Aorta (tissue), 5 donors: ENCODE measurements at regions not wholly inside any gene's neighbourhood (a gene's known extent, or its start where the extent isn't known, plus 50 kb on each side); places are given as distances from the start of the nearest gene placed in this dataset.

ENCODE experiments used
- ATAC-seq: fragments of 200-7000 bp; cut with Tn5 transposase; one replicate; pipeline ENCODE4 v1.9.1; 2022; ENCODE audit warnings: moderate library complexity; ENCODE audit not compliant: low FRiP score
- DNase-seq, 2 donors: peaks; one replicate each; pipeline ENCODE4 v3.0.0-alpha.2; 2020
- H3K27ac ChIP-seq, 2 donors: one replicate each; pipeline ENCODE4 v1.5.1; 2013; ENCODE audit warnings: low read length in 2 of 2, mild to moderate bottlenecking in 2 of 2, moderate library complexity in 2 of 2, control low read depth in 1 of 2, inconsistent platforms in 1 of 2, low read depth in 1 of 2
- H3K27me3 ChIP-seq, 2 donors: one replicate each; pipeline ENCODE4 v1.6.1; 2013; ENCODE audit warnings: control low read depth in 1 of 2, low read length in 1 of 2, mild to moderate bottlenecking in 1 of 2, moderate library complexity in 1 of 2; ENCODE audit not compliant: insufficient read depth in 2 of 2, control insufficient read depth in 1 of 2
- H3K36me3 ChIP-seq, 2 donors: one replicate each; pipeline ENCODE4 v1.6.1; 2013; ENCODE audit warnings: control low read depth in 1 of 2, low read length in 1 of 2, mild to moderate bottlenecking in 1 of 2; ENCODE audit not compliant: insufficient read depth in 2 of 2, control insufficient read depth in 1 of 2
- H3K4me1 ChIP-seq, 2 donors: one replicate each; pipeline ENCODE4 v1.6.1; 2013; ENCODE audit warnings: low read length in 2 of 2, control low read depth in 1 of 2, mild to moderate bottlenecking in 1 of 2, moderate library complexity in 1 of 2; ENCODE audit not compliant: insufficient read depth in 2 of 2, control insufficient read depth in 1 of 2
- H3K4me3 ChIP-seq, 2 donors: one replicate each; pipeline ENCODE4 v1.5.1; 2013; ENCODE audit warnings: low read length in 2 of 2, control low read depth in 1 of 2, mild to moderate bottlenecking in 1 of 2
- H3K9me3 ChIP-seq: one replicate; pipeline ENCODE4 v1.6.1; 2013; ENCODE audit warnings: mild to moderate bottlenecking, low read length; ENCODE audit not compliant: control insufficient read depth
- WGBS, 2 donors: extraction: QIAGEN DNeasy Blood & Tissue Kit; methylation state at CpG; one replicate each; pipeline ENCODE4 v1.1.7; 2013; 5-methylcytosine and 5-hydroxymethylcytosine counted together
- intact Hi-C, 2 donors: fragments of 100-400 bp; cut with DNase I; formaldehyde crosslinking; loops; one replicate each; pipeline versions ENCODE4 v1.14.2 to v1.15.0; 2022
- donor health status: healthy with polysubstance abuse.
- donor health status: Bipolar disorder and iron deficiency.
- donor health status: DM: no; HTN: no; CAD: no.
- donor health status: DM: no; HTN: no; CAD: no.
- donor health status: DM: yes; HTN: yes; CAD: no.

- DNase-seq (no peak), ATAC-seq (no peak)
- no peak overlapping the region for H3K4me3 ChIP-seq
- no peak overlapping the region for H3K27ac ChIP-seq
- no peaks in the 10 kb centered on the region for H3K4me1 ChIP-seq
- intact Hi-C loops: no loop called here
- H3K36me3 ChIP-seq: no peaks in the 10 kb centered on the region
- no peaks in the 10 kb centered on the region for H3K9me3 ChIP-seq
- WGBS, 2 donors: 86 to 92% methylated on average over 4 of the region's 4 CpGs
- H3K27me3 ChIP-seq: no peaks in the 10 kb centered on the region
These were observed 127.1 kb upstream of the MC4R start for GRCh38 chr18:60499675-60500074.

- H3K36me3 ChIP-seq: no peaks in the 10 kb centered on the region
- no peaks in the 10 kb centered on the region for H3K4me1 ChIP-seq
- WGBS, 2 donors: 63 to 69% methylated on average over 2 of the region's 2 CpGs
- no peaks in the 10 kb centered on the region for H3K27me3 ChIP-seq
- no peaks in the 10 kb centered on the region for H3K9me3 ChIP-seq
- intact Hi-C loops: no loop called here
- ATAC-seq: no peak
- no peak overlapping the region for H3K4me3 ChIP-seq
- no peak overlapping the region for H3K27ac ChIP-seq
- no peak for DNase-seq
These were observed 128.4 kb upstream of the MC4R start for GRCh38 chr18:60500960-60501359.

- no peaks in the 10 kb centered on the region for H3K4me1 ChIP-seq
- no peaks in the 10 kb centered on the region for H3K27me3 ChIP-seq
- intact Hi-C loops: no loop called here
- no peak for ATAC-seq
- 74 to 75% methylated on average over 5 of the region's 5 CpGs for WGBS, 2 donors
- H3K27ac ChIP-seq: no peak overlapping the region
- no peak overlapping the region for H3K4me3 ChIP-seq
- no peaks in the 10 kb centered on the region for H3K9me3 ChIP-seq
- no peak for DNase-seq
- no peaks in the 10 kb centered on the region for H3K36me3 ChIP-seq
These were observed 130.0 kb upstream of the MC4R start for GRCh38 chr18:60502591-60502990.

GRCh38 chr18:60503199-60503598 lies 130.6 kb upstream of the MC4R start:
- Histone ChIP-seq H3K9me3 (no peaks in the 10 kb centered on the region), H3K36me3 (no peaks in the 10 kb centered on the region), H3K4me1 (no peaks in the 10 kb centered on the region), H3K4me3 (no peak overlapping the region), H3K27me3 (no peaks in the 10 kb centered on the region), H3K27ac (no peak overlapping the region)
- intact Hi-C loops: no loop called here
- no peak for DNase-seq
- no peak for ATAC-seq
- 5 to 7% methylated on average over 2 of the region's 2 CpGs for WGBS, 2 donors

- no peak for DNase-seq
- H3K27me3 ChIP-seq: no peaks in the 10 kb centered on the region
- no peak overlapping the region for H3K27ac ChIP-seq
- no peak for ATAC-seq
- H3K4me3 ChIP-seq: no peak overlapping the region
- no peaks in the 10 kb centered on the region for H3K4me1 ChIP-seq
- H3K9me3 ChIP-seq: no peaks in the 10 kb centered on the region
- intact Hi-C loops: no loop called here
- WGBS, 2 donors: 61 to 63% methylated on average over 1 of the region's 1 CpG
- H3K36me3 ChIP-seq: no peaks in the 10 kb centered on the region
These were observed 133.6 kb upstream of the MC4R start for GRCh38 chr18:60506190-60506589.

GRCh38 chr18:60506682-60507081 lies 134.1 kb upstream of the MC4R start:
- Histone ChIP-seq H3K36me3 (no peaks in the 10 kb centered on the region), H3K9me3 (no peaks in the 10 kb centered on the region), H3K27me3 (no peaks in the 10 kb centered on the region), H3K27ac (no peak overlapping the region), H3K4me3 (no peak overlapping the region), H3K4me1 (no peaks in the 10 kb centered on the region)
- DNase-seq: no peak
- intact Hi-C loops: no loop called here
- ATAC-seq: no peak
- 35 to 43% methylated on average over 4 of the region's 4 CpGs for WGBS, 2 donors

- no peak for DNase-seq
- intact Hi-C loops: no loop called here
- Histone ChIP-seq H3K4me3 (no peak overlapping the region), H3K27me3 (no peaks in the 10 kb centered on the region), H3K36me3 (no peaks in the 10 kb centered on the region), H3K4me1 (no peaks in the 10 kb centered on the region), H3K27ac (no peak overlapping the region), H3K9me3 (no peaks in the 10 kb centered on the region)
- ATAC-seq: no peak
- 63 to 75% methylated on average over 2 of the region's 2 CpGs for WGBS, 2 donors
These were observed 135.5 kb upstream of the MC4R start for GRCh38 chr18:60508108-60508507.

GRCh38 chr18:60534538-60534937 lies 162.0 kb upstream of the MC4R start:
- no peak for ATAC-seq
- 75 to 86% methylated on average over 1 of the region's 1 CpG for WGBS, 2 donors
- DNase-seq: no peak
- no peaks in the 10 kb centered on the region for H3K27me3 ChIP-seq
- H3K4me3 ChIP-seq: no peak overlapping the region
- no peak overlapping the region for H3K27ac ChIP-seq
- H3K36me3 ChIP-seq: no peaks in the 10 kb centered on the region
- H3K4me1 ChIP-seq: no peaks in the 10 kb centered on the region
- peaks cover 1% of the 10 kb centered on the region for H3K9me3 ChIP-seq
- intact Hi-C loops: no loop called here

- intact Hi-C loops: no loop called here
- WGBS, 2 donors: 0 to 1% methylated on average over 1 of the region's 1 CpG
- ATAC-seq (no peak), DNase-seq (no peak)
- H3K27me3 ChIP-seq: no peaks in the 10 kb centered on the region
- no peak overlapping the region for H3K27ac ChIP-seq
- no peaks in the 10 kb centered on the region for H3K36me3 ChIP-seq
- H3K4me1 ChIP-seq: no peaks in the 10 kb centered on the region
- H3K4me3 ChIP-seq: no peak overlapping the region
- peaks cover 1% of the 10 kb centered on the region for H3K9me3 ChIP-seq
These were observed 164.5 kb upstream of the MC4R start for GRCh38 chr18:60537074-60537473.
